K562 (cell line): ENCODE measurements at regions not wholly inside any gene's neighbourhood (a gene's known extent, or its start where the extent isn't known, plus 50 kb on each side); places are given as distances from the start of the nearest gene placed in this dataset.

Experiments used
- ATAC-seq: fragments of 200-7000 bp; cut with Tn5 transposase; 3 replicates; pipeline ENCODE4 v1.9.1; 2020; ENCODE audit warnings: moderate library complexity
- BruUV-seq: library from RNA; stranded (reverse); fragments of 400-500 nt; replicated peaks from 2 replicates; lab custom pipeline; 2021; lab: Mats Ljungman, UMichigan
- CTCF ChIA-PET: fragments of 300-600 bp; formaldehyde crosslinking; extraction: SDS; loops from one replicate; lab custom pipeline; 2021; ENCODE audit warnings: low intra/inter-chr PET ratio; lab: Yijun Ruan, JAX
- POLR2A ChIA-PET: fragments of 300-600, 350-650 bp; sonication (Branson Sonifier 250); formaldehyde crosslinking; extraction: SDS; loops from one replicate; lab custom pipeline; 2021; ENCODE audit warnings: antibody characterized with exemption, inconsistent platforms; lab: Yijun Ruan, JAX
- DNase-seq, 4 experiments: peaks; one replicate each; pipeline versions ENCODE4 v3.0.0 to v3.0.0-alpha.2; 2011 to 2018; ENCODE audit warnings: low spot score in 3 of 4, mixed read lengths in 3 of 4; ENCODE audit errors: extremely low read depth in 1 of 4
- FAIRE-seq: peaks from 2 replicates; lab custom pipeline; 2011; peaks lifted over from hg19 to GRCh38; lab: Jason Lieb, UNC
- H2AFZ ChIP-seq: 2 replicates; pipeline ENCODE4 v1.6.0; 2011; ENCODE audit warnings: low read depth, low read length, control low read depth, inconsistent platforms
- H3K27ac ChIP-seq: fragments of 200-600 bp; 3 replicates; pipeline ENCODE4 v1.8.0; 2011; ENCODE audit warnings: low read depth, mild to moderate bottlenecking, control low read depth, inconsistent platforms, low read length, moderate library complexity, mixed read lengths; ENCODE audit errors: extremely low read depth
- H3K27me3 ChIP-seq, 2 experiments: fragments of 300-600 bp in 1 of 2; 2 replicates in 1 of 2; 3 replicates in 1 of 2; pipeline versions ENCODE4 v1.6.0 to v1.8.0; 2011; ENCODE audit warnings: inconsistent platforms in 2 of 2, low read length in 2 of 2, mild to moderate bottlenecking in 1 of 2, mixed read lengths in 1 of 2, moderate library complexity in 1 of 2; ENCODE audit not compliant: control insufficient read depth in 2 of 2, insufficient read depth in 2 of 2
- H3K36me3 ChIP-seq: fragments of 300-600 bp; 3 replicates; pipeline ENCODE4 v1.8.0; 2011; ENCODE audit warnings: mild to moderate bottlenecking, low read length, inconsistent platforms; ENCODE audit not compliant: control insufficient read depth, insufficient read depth
- H3K4me1 ChIP-seq, 2 experiments: fragments of 200-600 bp in 1 of 2; replicated peaks in 1 of 2; 2 replicates in 1 of 2; 3 replicates in 1 of 2; pipeline versions ENCODE4 v1.5.1 to v1.8.0; 2011; ENCODE audit warnings: inconsistent platforms in 2 of 2, low read length in 2 of 2, mild to moderate bottlenecking in 1 of 2, mixed read lengths in 1 of 2, moderate library complexity in 1 of 2; ENCODE audit not compliant: control insufficient read depth in 2 of 2, insufficient read depth in 2 of 2
- H3K4me2 ChIP-seq: 2 replicates; pipeline ENCODE4 v1.6.1; 2011; ENCODE audit warnings: low read length, control low read depth, inconsistent platforms, mixed read lengths; ENCODE audit not compliant: insufficient read depth
- H3K4me3 ChIP-seq: fragments of 200-600 bp; sonication (generic), shearing (Covaris generic); 2 replicates; pipeline ENCODE4 v1.5.1; 2016; ENCODE audit warnings: control low read depth, inconsistent platforms
- H3K79me2 ChIP-seq: fragments of 200-600 bp; 3 replicates; pipeline ENCODE4 v1.8.0; 2011; ENCODE audit warnings: low read length, inconsistent platforms; ENCODE audit not compliant: control insufficient read depth, insufficient read depth
- H3K9ac ChIP-seq, 2 experiments: 2 replicates each; pipeline versions ENCODE4 v1.6.0 to v1.6.1; 2011; ENCODE audit warnings: low read depth in 2 of 2, low read length in 2 of 2, control low read depth in 1 of 2, inconsistent platforms in 1 of 2, mild to moderate bottlenecking in 1 of 2, mixed read lengths in 1 of 2; ENCODE audit not compliant: insufficient read depth in 1 of 2
- H3K9me1 ChIP-seq: one replicate; pipeline ENCODE4 v1.6.0; 2011; ENCODE audit warnings: inconsistent platforms, mild to moderate bottlenecking, low read length, moderate library complexity; ENCODE audit not compliant: control insufficient read depth, insufficient read depth
- H3K9me3 ChIP-seq: replicated peaks from 2 replicates; pipeline ENCODE4 v1.5.1; 2011; ENCODE audit warnings: low read depth, low read length, inconsistent platforms; ENCODE audit not compliant: control insufficient read depth, insufficient read depth
- H4K20me1 ChIP-seq: replicated peaks from 2 replicates; pipeline ENCODE4 v1.6.1; 2011; ENCODE audit warnings: low read length, inconsistent platforms, mixed read lengths; ENCODE audit not compliant: control insufficient read depth, insufficient read depth
- CBFA2T3 ChIP-seq: fragments of 450-650 bp; IDR thresholded peaks from 2 replicates; pipeline ENCODE4 v1.6.1; 2017
- CBX5 ChIP-seq: IDR thresholded peaks from 2 replicates; pipeline ENCODE4 v1.6.1; 2014; ENCODE audit warnings: low read depth, borderline replicate concordance
- HDAC8 ChIP-seq: fragments of 450-650 bp; IDR thresholded peaks from 2 replicates; pipeline ENCODE4 v1.6.1; 2016; ENCODE audit warnings: mild to moderate bottlenecking, missing genetic modification characterization, moderate library complexity, missing compliant biosample characterization
- HINFP ChIP-seq: fragments of 450-650 bp; conservative IDR thresholded peaks from 2 replicates; pipeline ENCODE4 v1.6.1; 2016; ENCODE audit warnings: missing genetic modification characterization, low read depth, mild to moderate bottlenecking, control low read depth, missing compliant biosample characterization
- IRF2 ChIP-seq: sonication (generic); formaldehyde crosslinking; IDR thresholded peaks from 2 replicates; pipeline ENCODE4 v1.8.1; 2022; ENCODE audit warnings: mild to moderate bottlenecking, missing genetic modification reagents
- PCBP2 ChIP-seq: fragments of 200-400 bp; formaldehyde crosslinking; IDR thresholded peaks from 2 replicates; pipeline ENCODE4 v1.6.1; 2018; ENCODE audit warnings: low read length, low read depth, mild to moderate bottlenecking, moderate library complexity; ENCODE audit not compliant: poor library complexity, severe bottlenecking
- PML ChIP-seq: IDR thresholded peaks from 2 replicates; pipeline ENCODE4 v1.6.1; 2012; ENCODE audit warnings: low read length, inconsistent platforms
- RFX7 ChIP-seq: fragments of 250-450 bp; sonication (Bioruptor Pico); IDR thresholded peaks from 2 replicates; pipeline ENCODE4 v1.5.1; 2021; ENCODE audit warnings: mild to moderate bottlenecking
- SIRT6 ChIP-seq: IDR thresholded peaks from one replicate; pipeline ENCODE4 v1.6.1; 2012; ENCODE audit warnings: low read depth, mild to moderate bottlenecking, control low read depth, inconsistent platforms, low read length, moderate library complexity
- TARDBP ChIP-seq: fragments of 450-650 bp; IDR thresholded peaks from 2 replicates; pipeline ENCODE4 v1.6.1; 2016
- TEAD4 ChIP-seq, 2 experiments: sonication (generic) in 1 of 2; formaldehyde crosslinking in 1 of 2; IDR thresholded peaks; 2 replicates each; pipeline versions ENCODE4 v1.6.1 to v1.8.0; 2012 to 2022; ENCODE audit warnings: borderline replicate concordance in 1 of 2, inconsistent platforms in 1 of 2, low read length in 1 of 2, mild to moderate bottlenecking in 1 of 2, missing genetic modification reagents in 1 of 2
- TRIM24 ChIP-seq, 2 experiments: fragments of 450-650 bp; IDR thresholded peaks; 2 replicates each; pipeline ENCODE4 v1.6.1; 2016
- ZFP91 ChIP-seq: sonication (generic); formaldehyde crosslinking; IDR thresholded peaks from 2 replicates; pipeline ENCODE4 v1.8.0; 2022; ENCODE audit warnings: mild to moderate bottlenecking, missing genetic modification reagents
- ZKSCAN3 ChIP-seq: fragments of 250-450 bp; sonication (Bioruptor Pico); IDR thresholded peaks from 2 replicates; pipeline ENCODE4 v1.4.0; 2020
- ZNF655 ChIP-seq: fragments of 250-450 bp; sonication (Bioruptor Pico); IDR thresholded peaks from 2 replicates; pipeline ENCODE4 v1.5.0; 2021
- ZNF764 ChIP-seq: fragments of 250-450 bp; sonication (Bioruptor Pico); IDR thresholded peaks from 2 replicates; pipeline ENCODE4 v1.4.0; 2020; ENCODE audit warnings: low read depth, mild to moderate bottlenecking, moderate library complexity
- WGBS: fragments of 100-300 bp; shearing (Covaris generic); methylation state at CpG from one replicate; pipeline ENCODE4 v1.1.6; 2016; ENCODE audit warnings: low coverage, mixed read lengths; ENCODE audit not compliant: insufficient coverage; ENCODE audit errors: missing lambda C conversion rate; 5-methylcytosine and 5-hydroxymethylcytosine counted together
- in situ Hi-C: fragments of 300-500 bp; cut with MboI; formaldehyde crosslinking; loops from 4 replicates; pipeline ENCODE4 v1.15.0; 2018; ENCODE audit warnings: inconsistent platforms, mixed read lengths
- intact Hi-C: fragments of 100-400 bp; cut with micrococcal nuclease; formaldehyde crosslinking; loops from 2 replicates; pipeline ENCODE4 v1.14.2; 2022

- no peak for TF ChIP-seq HINFP (tag)
Observed at GRCh38 chrX:40920351-40920750, 164.9 kb upstream of the USP9X start (continued).

- intact Hi-C loops = loop anchor here (5.0 to 10.0 kb wide), 3 partner anchors 118 to 380 kb away; no protein-coding TSS in a partner anchor
- peak; percentile 80 for FAIRE-seq
- ATAC-seq = peak; percentile 74
- Histone ChIP-seq H3K36me3 (no peaks in the 10 kb centered on the region), H3K27ac (no peak overlapping the region), H3K9me1 (no peaks in the 10 kb centered on the region), H3K4me1 (no peaks in the 10 kb centered on the region), H3K9ac (no peak overlapping the region), H3K27me3 (no peaks in the 10 kb centered on the region), H3K9me3 (no peaks in the 10 kb centered on the region; the same call in 1 of the 2 replicates), H3K4me2 (no peak overlapping the region), H2AFZ (peak overlapping the region; percentile 59; the same call in 1 of the 2 replicates), H3K79me2 (no peaks in the 10 kb centered on the region), H4K20me1 (no peaks in the 10 kb centered on the region), H3K4me3 (no peak overlapping the region)
- in situ Hi-C loops = no loop called here
- no TSS peak for BruUV-seq
- WGBS = 10% methylated on average over 7 of the region's 7 CpGs
- peak; percentile 31 to 64 (median 34) for DNase-seq
- CTCF ChIA-PET = interaction anchor here (0.6 to 1.1 kb wide), 2 partner anchors 46 to 378 kb away, joined by 3 to 4 read pairs; no protein-coding TSS in a partner anchor
- POLR2A ChIA-PET = no interaction called here
- no peak for TF ChIP-seq PML
- TF ChIP-seq IRF2 (CRISPR knock-in tag) = no peak
- no peak for TF ChIP-seq ZFP91
- TF ChIP-seq TEAD4 (IDR thresholded peaks at IDR 0.05; ENCODE audit: low read length) = 0 out of 2 replicates have a peak, but pooled peaks have one; percentile 33
- no peak for TF ChIP-seq TEAD4 (CRISPR knock-in tag; IDR thresholded peaks at IDR 0.05; ENCODE audit: borderline replicate concordance)
- no peak for TF ChIP-seq TRIM24 (IDR thresholded peaks at IDR 0.05)
- TF ChIP-seq ZNF655 (CRISPR knock-in tag) = no peak
- TF ChIP-seq CBFA2T3 = peak; percentile 26; the same call in 1 of the 2 replicates
- TF ChIP-seq ZNF764 = no peak
- TF ChIP-seq HDAC8 (tag) = no peak
- no peak for TF ChIP-seq TARDBP
- no peak for TF ChIP-seq CBX5
- TF ChIP-seq RFX7 (CRISPR knock-in tag) = no peak
- no peak for TF ChIP-seq PCBP2
- no peak for TF ChIP-seq ZKSCAN3
- TF ChIP-seq SIRT6 = no peak
Observed at GRCh38 chrX:40922307-40922706, 162.9 kb upstream of the USP9X start.
